ENCODE measurements at regions not wholly inside any gene's neighbourhood (a gene's known extent, or its start where the extent isn't known, plus 50 kb on each side); places are given as distances from the start of the nearest gene placed in this dataset.

DNA sequence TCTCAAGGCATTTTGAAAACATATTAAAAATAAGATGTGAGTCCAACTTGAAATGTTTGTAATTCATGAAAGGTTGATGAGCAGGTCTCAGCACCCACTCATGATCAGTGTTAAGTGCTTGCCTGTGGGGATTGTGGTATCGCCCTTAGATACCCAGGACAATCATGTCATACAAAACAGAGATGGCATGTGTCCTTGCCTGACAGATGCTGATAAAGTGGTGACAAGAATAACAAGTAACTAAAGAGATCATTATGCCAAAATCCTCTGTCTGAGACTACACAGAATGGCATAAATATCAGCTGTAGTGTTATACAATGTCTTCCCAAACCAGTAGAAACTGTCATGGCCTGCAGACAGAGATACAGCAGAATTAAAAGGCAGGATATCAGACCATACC is 930.3 kb downstream of the SUCLG1 start:
- Histone ChIP-seq H3K9me3 (ENCODE audit: low read depth, low read length) (no peaks in the 10 kb centered on the region), H3K36me3 (ENCODE audit: insufficient read depth, low read length) (no peaks in the 10 kb centered on the region), H3K4me3 (no peak overlapping the region), H3K9ac (ENCODE audit: insufficient read length) (no peak overlapping the region), H3K27ac (no peak overlapping the region)
- no peak for TF ChIP-seq EZH2 (IDR thresholded peaks at IDR 0.05)
- no peak for TF ChIP-seq FOXP2 (optimal IDR thresholded peaks at IDR 0.05; ENCODE audit: control extremely low read depth, extremely low read length, insufficient read depth)
- TF ChIP-seq POLR2AphosphoS5 (IDR thresholded peaks at IDR 0.05; ENCODE audit: borderline replicate concordance, low read depth, low read length): no peak
- no peak for DNase-seq (ENCODE audit: low read depth, low spot score)

DNA sequence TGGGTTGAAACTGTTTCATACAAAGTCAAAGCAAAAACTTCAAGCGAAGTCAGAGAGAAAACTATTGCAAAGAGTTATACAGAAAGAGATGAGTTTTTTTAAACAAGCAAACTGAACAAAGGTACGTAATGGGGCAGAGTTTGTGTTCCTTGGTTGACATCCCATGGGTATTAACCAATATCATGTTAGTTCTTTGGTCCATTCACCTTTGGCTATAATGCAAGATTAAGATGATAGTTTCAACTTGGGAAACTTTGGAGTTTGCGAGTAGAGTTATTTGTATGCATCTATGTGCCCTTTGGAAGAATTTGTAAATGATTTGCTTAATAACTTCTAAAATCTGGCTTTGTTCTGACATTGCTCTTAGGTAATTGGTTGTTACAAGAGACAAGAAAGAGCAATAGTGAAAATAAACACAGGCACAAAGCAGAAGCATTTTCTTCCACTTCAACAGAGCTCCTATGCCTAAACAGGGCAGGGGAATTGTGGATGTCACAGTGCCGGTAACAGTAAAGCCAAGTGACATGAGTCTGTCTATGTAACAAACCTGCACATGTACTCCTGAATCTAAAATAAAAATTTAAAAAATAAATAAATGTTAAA is 936.1 kb downstream of the SUCLG1 start:
- no peaks in the 10 kb centered on the region for H3K9me3 ChIP-seq (ENCODE audit: low read depth, low read length)
- no peak for TF ChIP-seq EZH2 (IDR thresholded peaks at IDR 0.05)
- TF ChIP-seq FOXP2 (optimal IDR thresholded peaks at IDR 0.05; ENCODE audit: control extremely low read depth, extremely low read length, insufficient read depth): no peak
- no peak for TF ChIP-seq POLR2AphosphoS5 (IDR thresholded peaks at IDR 0.05; ENCODE audit: borderline replicate concordance, low read depth, low read length)
- H3K4me3 ChIP-seq: no peak overlapping the region
- DNase-seq (ENCODE audit: low read depth, low spot score): no peak
- H3K27ac ChIP-seq: no peak overlapping the region
- no peak overlapping the region for H3K9ac ChIP-seq (ENCODE audit: insufficient read length)
- no peaks in the 10 kb centered on the region for H3K36me3 ChIP-seq (ENCODE audit: insufficient read depth, low read length)

DNA sequence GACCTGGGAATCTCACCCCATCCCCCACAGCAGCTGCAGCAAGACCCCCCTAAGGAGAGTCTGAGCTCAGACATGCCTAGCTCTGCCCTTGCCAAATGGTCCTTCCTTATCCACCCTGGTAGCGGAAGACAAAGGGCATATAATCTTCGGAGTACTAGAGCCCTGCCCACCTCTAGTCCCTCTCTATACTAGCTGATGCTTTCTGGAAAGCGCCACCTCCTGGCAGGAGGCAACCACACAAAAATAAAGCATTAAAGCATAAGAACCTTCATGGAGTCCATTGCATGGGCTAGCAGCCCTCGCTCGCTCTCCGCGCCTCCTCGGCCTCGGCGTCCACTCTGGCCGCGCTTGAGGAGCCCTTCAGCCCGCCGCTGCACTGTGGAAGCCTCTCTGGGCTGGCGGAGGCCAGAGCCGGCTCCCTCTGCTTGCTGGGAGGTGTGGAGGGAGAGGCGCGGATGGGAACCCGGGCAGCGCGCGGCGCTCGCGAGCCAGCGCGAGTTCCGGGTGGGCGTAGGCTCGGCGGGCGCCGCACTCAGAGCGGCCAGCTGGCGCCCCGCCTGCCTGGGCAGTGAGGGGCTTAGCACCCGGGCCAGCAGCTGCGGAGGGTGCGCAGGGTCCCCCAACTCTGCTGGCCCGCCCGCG is 941.2 kb downstream of the SUCLG1 start:
- TF ChIP-seq FOXP2 (optimal IDR thresholded peaks at IDR 0.05; ENCODE audit: control extremely low read depth, extremely low read length, insufficient read depth): no peak
- no peak for TF ChIP-seq POLR2AphosphoS5 (IDR thresholded peaks at IDR 0.05; ENCODE audit: borderline replicate concordance, low read depth, low read length)
- TF ChIP-seq EZH2 (IDR thresholded peaks at IDR 0.05): no peak
- Histone ChIP-seq H3K27ac (no peak overlapping the region), H3K36me3 (ENCODE audit: insufficient read depth, low read length) (no peaks in the 10 kb centered on the region), H3K9ac (ENCODE audit: insufficient read length) (no peak overlapping the region), H3K9me3 (ENCODE audit: low read depth, low read length) (no peaks in the 10 kb centered on the region), H3K4me3 (no peak overlapping the region)
- no peak for DNase-seq (ENCODE audit: low read depth, low spot score)

DNA sequence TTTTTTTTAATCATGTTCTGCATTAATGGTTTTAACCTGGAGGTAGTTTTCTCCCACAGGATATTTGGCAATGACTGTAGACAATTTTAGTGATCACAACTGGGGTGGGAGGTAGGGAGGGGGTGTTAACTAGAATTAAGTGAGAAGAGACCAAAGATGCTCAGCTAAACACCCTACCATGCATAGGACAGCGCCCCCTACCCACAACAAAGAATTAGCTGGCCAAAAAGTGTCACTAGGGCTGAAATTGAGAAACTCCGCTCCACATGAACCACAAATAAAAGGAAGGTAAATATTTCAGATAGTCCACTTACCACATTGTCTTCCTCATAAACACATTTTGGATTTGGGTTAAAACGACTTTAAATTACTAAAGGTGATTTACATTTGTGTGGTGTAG is 942.6 kb downstream of the SUCLG1 start:
- Histone ChIP-seq H3K4me3 (no peak overlapping the region), H3K9ac (ENCODE audit: insufficient read length) (no peak overlapping the region), H3K9me3 (ENCODE audit: low read depth, low read length) (no peaks in the 10 kb centered on the region), H3K36me3 (ENCODE audit: insufficient read depth, low read length) (no peaks in the 10 kb centered on the region), H3K27ac (no peak overlapping the region)
- TF ChIP-seq POLR2AphosphoS5 (IDR thresholded peaks at IDR 0.05; ENCODE audit: borderline replicate concordance, low read depth, low read length) (no peak), FOXP2 (optimal IDR thresholded peaks at IDR 0.05; ENCODE audit: control extremely low read depth, extremely low read length, insufficient read depth) (no peak), EZH2 (IDR thresholded peaks at IDR 0.05) (no peak)
- DNase-seq (ENCODE audit: low read depth, low spot score): no peak

DNA sequence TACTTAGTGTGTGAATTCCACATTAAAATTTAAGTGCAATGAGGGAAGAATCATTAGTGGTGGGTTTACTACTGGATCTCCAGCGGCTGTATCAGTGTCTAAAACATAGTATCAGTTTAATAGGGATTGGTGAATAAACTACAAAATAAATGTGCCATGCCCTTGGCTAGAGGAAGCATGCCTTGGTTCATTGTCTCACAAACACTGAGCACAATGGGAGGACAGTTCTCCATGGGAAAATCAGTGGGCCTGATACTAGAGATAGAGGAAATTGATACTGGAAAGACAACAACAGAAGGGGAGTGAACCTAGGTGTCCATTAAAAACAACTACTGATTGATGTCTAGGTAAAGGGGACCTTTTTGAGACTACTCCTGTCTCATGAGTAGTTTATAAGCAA is 971.6 kb downstream of the SUCLG1 start:
- no peak for DNase-seq (ENCODE audit: low read depth, low spot score)
- TF ChIP-seq POLR2AphosphoS5 (IDR thresholded peaks at IDR 0.05; ENCODE audit: borderline replicate concordance, low read depth, low read length) (no peak), FOXP2 (optimal IDR thresholded peaks at IDR 0.05; ENCODE audit: control extremely low read depth, extremely low read length, insufficient read depth) (no peak), EZH2 (IDR thresholded peaks at IDR 0.05) (no peak)
- Histone ChIP-seq H3K4me3 (no peak overlapping the region), H3K36me3 (ENCODE audit: insufficient read depth, low read length) (no peaks in the 10 kb centered on the region), H3K9me3 (ENCODE audit: low read depth, low read length) (no peaks in the 10 kb centered on the region), H3K9ac (ENCODE audit: insufficient read length) (no peak overlapping the region), H3K27ac (no peak overlapping the region)

DNA sequence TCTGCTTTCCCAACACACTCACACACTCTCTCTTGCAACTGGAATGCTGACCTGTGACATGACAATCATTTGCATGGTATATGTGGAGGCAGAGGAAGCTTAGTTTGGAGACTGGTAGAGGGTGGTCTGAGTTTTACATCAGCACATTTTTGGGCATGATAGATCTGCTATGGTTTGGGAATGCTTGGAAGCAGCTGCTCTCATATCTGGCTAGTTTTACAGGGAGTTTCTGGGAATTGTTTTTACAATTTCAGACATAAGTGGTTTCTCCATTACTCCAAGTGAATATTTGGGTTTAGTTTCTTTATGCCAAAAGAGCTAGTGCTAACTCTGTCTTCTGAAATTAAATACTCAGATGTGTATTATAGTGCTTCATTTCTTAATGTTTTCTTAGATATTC is 977.6 kb downstream of the SUCLG1 start:
- Histone ChIP-seq H3K9ac (ENCODE audit: insufficient read length) (no peak overlapping the region), H3K4me3 (no peak overlapping the region), H3K27ac (no peak overlapping the region), H3K36me3 (ENCODE audit: insufficient read depth, low read length) (no peaks in the 10 kb centered on the region), H3K9me3 (ENCODE audit: low read depth, low read length) (no peaks in the 10 kb centered on the region)
- TF ChIP-seq POLR2AphosphoS5 (IDR thresholded peaks at IDR 0.05; ENCODE audit: borderline replicate concordance, low read depth, low read length) (no peak), EZH2 (IDR thresholded peaks at IDR 0.05) (no peak), FOXP2 (optimal IDR thresholded peaks at IDR 0.05; ENCODE audit: control extremely low read depth, extremely low read length, insufficient read depth) (no peak)
- no peak for DNase-seq (ENCODE audit: low read depth, low spot score)

DNA sequence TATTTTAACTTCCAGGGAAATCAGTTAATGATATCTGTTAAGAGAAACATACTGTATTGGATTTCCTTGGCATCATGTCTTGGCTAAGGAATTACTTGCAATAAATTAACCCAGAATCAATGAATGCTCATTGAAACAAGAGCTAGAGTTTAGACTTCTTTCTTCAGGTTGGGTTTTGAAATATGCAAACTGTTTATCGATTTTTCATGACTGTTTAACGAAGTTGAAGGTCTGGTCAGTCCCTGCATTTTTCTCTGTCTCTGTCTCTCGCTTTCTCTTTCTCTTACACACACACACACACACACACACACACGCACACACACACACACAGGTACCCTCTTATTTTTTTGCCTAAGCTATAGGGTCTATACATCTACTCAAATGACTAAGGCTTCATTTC is 981.0 kb downstream of the SUCLG1 start:
- Histone ChIP-seq H3K4me3 (no peak overlapping the region), H3K9ac (ENCODE audit: insufficient read length) (no peak overlapping the region), H3K36me3 (ENCODE audit: insufficient read depth, low read length) (no peaks in the 10 kb centered on the region), H3K9me3 (ENCODE audit: low read depth, low read length) (no peaks in the 10 kb centered on the region), H3K27ac (no peak overlapping the region)
- TF ChIP-seq EZH2 (IDR thresholded peaks at IDR 0.05): no peak
- TF ChIP-seq POLR2AphosphoS5 (IDR thresholded peaks at IDR 0.05; ENCODE audit: borderline replicate concordance, low read depth, low read length): no peak
- TF ChIP-seq FOXP2 (optimal IDR thresholded peaks at IDR 0.05; ENCODE audit: control extremely low read depth, extremely low read length, insufficient read depth): no peak
- DNase-seq (ENCODE audit: low read depth, low spot score): no peak

DNA sequence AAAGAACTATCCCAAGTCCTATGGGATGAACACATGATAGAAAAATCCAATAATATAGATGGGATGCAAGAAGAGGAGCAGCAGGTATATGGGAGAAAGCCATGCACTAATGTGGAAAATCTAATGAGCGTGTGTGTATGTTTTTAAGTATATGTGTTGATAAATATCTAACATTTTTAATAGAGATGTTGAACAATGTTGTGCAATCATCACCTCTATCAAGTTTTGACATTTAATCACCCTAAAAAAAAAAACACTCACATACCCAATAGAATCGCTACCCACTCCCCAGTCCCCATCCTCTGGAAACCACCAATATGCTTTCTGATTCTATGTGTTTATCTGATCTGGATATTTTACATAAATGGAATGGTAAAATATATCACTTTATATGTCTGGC is 983.7 kb downstream of the SUCLG1 start:
- no peak for DNase-seq (ENCODE audit: low read depth, low spot score)
- Histone ChIP-seq H3K9me3 (ENCODE audit: low read depth, low read length) (no peaks in the 10 kb centered on the region), H3K9ac (ENCODE audit: insufficient read length) (no peak overlapping the region), H3K36me3 (ENCODE audit: insufficient read depth, low read length) (no peaks in the 10 kb centered on the region), H3K27ac (no peak overlapping the region), H3K4me3 (no peak overlapping the region)
- no peak for TF ChIP-seq POLR2AphosphoS5 (IDR thresholded peaks at IDR 0.05; ENCODE audit: borderline replicate concordance, low read depth, low read length)
- no peak for TF ChIP-seq EZH2 (IDR thresholded peaks at IDR 0.05)
- TF ChIP-seq FOXP2 (optimal IDR thresholded peaks at IDR 0.05; ENCODE audit: control extremely low read depth, extremely low read length, insufficient read depth): no peak

DNA sequence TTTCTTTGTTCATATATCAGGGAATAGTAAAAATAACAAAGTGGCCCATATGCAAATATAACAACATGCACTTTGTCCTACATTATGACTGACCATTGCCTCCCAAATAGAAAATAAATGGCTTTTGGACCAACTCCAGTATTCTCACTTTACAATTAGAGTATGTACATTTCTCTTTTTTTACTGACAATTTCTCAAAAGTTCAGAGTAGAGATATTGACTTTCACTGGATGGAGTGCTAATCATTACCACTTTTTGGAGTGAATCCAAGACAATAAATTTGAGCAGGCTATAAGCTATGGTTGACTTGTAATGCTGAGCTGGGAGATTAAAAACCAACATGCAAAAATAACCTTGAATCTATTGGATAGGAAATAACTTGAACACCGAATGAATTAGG is 987.4 kb downstream of the SUCLG1 start:
- H3K36me3 ChIP-seq (ENCODE audit: insufficient read depth, low read length): no peaks in the 10 kb centered on the region
- no peak for DNase-seq (ENCODE audit: low read depth, low spot score)
- H3K9ac ChIP-seq (ENCODE audit: insufficient read length): no peak overlapping the region
- H3K9me3 ChIP-seq (ENCODE audit: low read depth, low read length): no peaks in the 10 kb centered on the region
- H3K4me3 ChIP-seq: no peak overlapping the region
- no peak overlapping the region for H3K27ac ChIP-seq
- TF ChIP-seq EZH2 (IDR thresholded peaks at IDR 0.05) (no peak), POLR2AphosphoS5 (IDR thresholded peaks at IDR 0.05; ENCODE audit: borderline replicate concordance, low read depth, low read length) (no peak), FOXP2 (optimal IDR thresholded peaks at IDR 0.05; ENCODE audit: control extremely low read depth, extremely low read length, insufficient read depth) (no peak)

Data from SK-N-MC (cell line).